Testis (tissue), 2 donors: ENCODE measurements at regions not wholly inside any gene's neighbourhood (a gene's known extent, or its start where the extent isn't known, plus 50 kb on each side); places are given as distances from the start of the nearest gene placed in this dataset.

Experiments
- DNase-seq: peaks from one replicate; pipeline ENCODE4 v3.0.0-alpha.2; 2019
- H3K27ac ChIP-seq, 2 donors: fragments of 200-600 bp; sonication (generic); one replicate each; pipeline ENCODE4 v1.5.1; 2019
- H3K27me3 ChIP-seq: fragments of 200-600 bp; sonication (generic); one replicate; pipeline ENCODE4 v1.5.1; 2019
- H3K36me3 ChIP-seq: fragments of 200-600 bp; sonication (generic); one replicate; pipeline ENCODE4 v1.5.1; 2017; ENCODE audit warnings: low read depth; ENCODE audit errors: missing control alignments
- H3K4me1 ChIP-seq: fragments of 200-600 bp; sonication (generic); one replicate; pipeline ENCODE4 v1.5.1; 2019
- H3K4me3 ChIP-seq, 2 donors: fragments of 200-600 bp; sonication (generic); one replicate each; pipeline ENCODE4 v1.5.1; 2017 to 2019
- H3K9me3 ChIP-seq: fragments of 200-600 bp; sonication (generic); one replicate; pipeline ENCODE4 v1.5.1; 2017
- CTCF ChIP-seq, 3 experiments: fragments of 450-650 bp in 2 of 3; fragments of 200-600 bp in 1 of 3; sonication (generic) in 1 of 3; IDR thresholded peaks; one replicate each; pipeline ENCODE4 v1.5.1; 2016 to 2019; ENCODE audit warnings: antibody characterized with exemption in 3 of 3, mild to moderate bottlenecking in 2 of 3, moderate library complexity in 1 of 3
- POLR2A ChIP-seq: fragments of 450-650 bp; IDR thresholded peaks from one replicate; pipeline ENCODE4 v1.6.1; 2017; ENCODE audit warnings: antibody characterized with exemption, mild to moderate bottlenecking, moderate library complexity
- WGBS, 2 donors: methylation state at CpG; one replicate each; pipeline ENCODE4 v1.1.5; 2018; 5-methylcytosine and 5-hydroxymethylcytosine counted together
- intact Hi-C: fragments of 100-400 bp; cut with DNase I; formaldehyde crosslinking; loops from one replicate; pipeline ENCODE4 v1.15.1; 2023; ENCODE audit warnings: low total_unique reads

GRCh38 chr3:29214009-29214658 is 66.7 kb upstream of the RBMS3 start:
- no peak for TF ChIP-seq POLR2A
- WGBS, 2 donors: 97 to 98% methylated on average over 4 of the region's 4 CpGs
- intact Hi-C loops: no loop called here
- Histone ChIP-seq H3K36me3 (no peaks in the 10 kb centered on the region), H3K9me3 (no peaks in the 10 kb centered on the region), H3K4me1 (no peaks in the 10 kb centered on the region), H3K27me3 (no peaks in the 10 kb centered on the region), H3K27ac (no peak overlapping the region), H3K4me3 (no peak overlapping the region)
- no peak for DNase-seq

GRCh38 chr3:29215948-29216347 is 64.9 kb upstream of the RBMS3 start:
- intact Hi-C loops: no loop called here
- TF ChIP-seq POLR2A (no peak), CTCF (IDR thresholded peaks at IDR 0.05) (no peak)
- Histone ChIP-seq H3K9me3 (no peaks in the 10 kb centered on the region), H3K36me3 (no peaks in the 10 kb centered on the region), H3K4me1 (no peaks in the 10 kb centered on the region), H3K27ac (no peak overlapping the region), H3K4me3 (no peak overlapping the region), H3K27me3 (no peaks in the 10 kb centered on the region)
- no peak for DNase-seq

GRCh38 chr3:29226706-29227105 is 54.2 kb upstream of the RBMS3 start:
- TF ChIP-seq POLR2A (no peak), CTCF (IDR thresholded peaks at IDR 0.05) (no peak)
- Histone ChIP-seq H3K27me3 (no peaks in the 10 kb centered on the region), H3K4me1 (no peaks in the 10 kb centered on the region), H3K27ac (no peak overlapping the region), H3K4me3 (no peak overlapping the region), H3K9me3 (no peaks in the 10 kb centered on the region), H3K36me3 (no peaks in the 10 kb centered on the region)
- WGBS, 2 donors: 43 to 45% methylated on average over 2 of the region's 2 CpGs
- no peak for DNase-seq
- intact Hi-C loops: no loop called here

- no peak for DNase-seq
- H3K4me1 ChIP-seq: no peaks in the 10 kb centered on the region
- H3K36me3 ChIP-seq: no peaks in the 10 kb centered on the region
- intact Hi-C loops: no loop called here
- H3K27ac ChIP-seq: no peak overlapping the region
- WGBS, 2 donors: 41 to 42% methylated on average over 1 of the region's 1 CpG
- H3K9me3 ChIP-seq: no peaks in the 10 kb centered on the region
- no peak overlapping the region for H3K4me3 ChIP-seq
- no peaks in the 10 kb centered on the region for H3K27me3 ChIP-seq
- no peak for TF ChIP-seq POLR2A
- no peak for TF ChIP-seq CTCF (IDR thresholded peaks at IDR 0.05)
Measured at GRCh38 chr3:29227307-29227706, 53.6 kb upstream of the RBMS3 start.
